H1 (cell line): ENCODE measurements at regions not wholly inside any gene's neighbourhood (a gene's known extent, or its start where the extent isn't known, plus 50 kb on each side); places are given as distances from the start of the nearest gene placed in this dataset.

Source experiments
- CHD7 ChIP-seq: fragments of 300-600 bp; sonication (generic); IDR thresholded peaks from 2 replicates; pipeline ENCODE4 v1.7.1; 2012; ENCODE audit warnings: low read length, moderate library complexity, mild to moderate bottlenecking, inconsistent platforms; ENCODE audit not compliant: insufficient replicate concordance
- HDAC6 ChIP-seq: IDR thresholded peaks from one replicate; pipeline ENCODE4 v1.7.1; 2012; ENCODE audit warnings: low read depth, mild to moderate bottlenecking, inconsistent platforms, low read length, moderate library complexity
- JUND ChIP-seq: IDR thresholded peaks from 2 replicates; pipeline ENCODE4 v1.6.1; 2011; ENCODE audit warnings: mild to moderate bottlenecking, improper control_type of control experiment, low read length
- KDM5A ChIP-seq: fragments of 200-600 bp; IDR thresholded peaks from 2 replicates; pipeline ENCODE4 v1.7.1; 2012; ENCODE audit warnings: mild to moderate bottlenecking, low read length, inconsistent platforms, mixed read lengths
- MAX ChIP-seq: IDR thresholded peaks from 2 replicates; pipeline ENCODE4 v1.6.1; 2012; ENCODE audit warnings: inconsistent platforms
- NANOG ChIP-seq: IDR thresholded peaks from 2 replicates; pipeline ENCODE4 v1.6.1; 2011; ENCODE audit warnings: low read length, low read depth, mild to moderate bottlenecking, inconsistent platforms; ENCODE audit not compliant: insufficient read depth, poor library complexity, severe bottlenecking
- SIN3A ChIP-seq, 2 experiments: IDR thresholded peaks in 1 of 2; conservative IDR thresholded peaks in 1 of 2; 2 replicates each; pipeline ENCODE4 v1.6.1; 2011 to 2012; ENCODE audit warnings: low read length in 2 of 2, improper control_type of control experiment in 1 of 2, low read depth in 1 of 2, mild to moderate bottlenecking in 1 of 2
- SRF ChIP-seq: IDR thresholded peaks from 2 replicates; pipeline ENCODE4 v1.6.1; 2011; ENCODE audit warnings: mild to moderate bottlenecking, low read depth, low read length, moderate library complexity
- TAF1 ChIP-seq: IDR thresholded peaks from 2 replicates; pipeline ENCODE4 v1.6.1; 2011; ENCODE audit warnings: mild to moderate bottlenecking, low read depth, low read length
- TBP ChIP-seq: IDR thresholded peaks from 2 replicates; pipeline ENCODE4 v1.6.1; 2011; ENCODE audit warnings: low read depth, low read length, improper control_type of control experiment
- TEAD4 ChIP-seq: IDR thresholded peaks from 2 replicates; pipeline ENCODE4 v1.6.1; 2012; ENCODE audit warnings: low read depth, low read length, inconsistent platforms, mixed read lengths
- TF ChIP-seq, protein P1 (sequence below): IDR thresholded peaks from 2 replicates; pipeline ENCODE4 v1.6.1; 2011; ENCODE audit warnings: low read depth, mild to moderate bottlenecking, low read length; ENCODE audit not compliant: insufficient read depth

GRCh38 chr11:122044086-122044485, 71.9 kb downstream of the BLID start (continued):
- no peak for TF ChIP-seq CHD7
- TF ChIP-seq HDAC6 = no peak
- no peak for TF ChIP-seq MAX
- TF ChIP-seq TAF1 = no peak
- TF ChIP-seq NANOG = no peak
- TF ChIP-seq TBP = no peak
- no peak for TF ChIP-seq TEAD4
- TF ChIP-seq KDM5A = no peak
- TF ChIP-seq, protein P1, sequence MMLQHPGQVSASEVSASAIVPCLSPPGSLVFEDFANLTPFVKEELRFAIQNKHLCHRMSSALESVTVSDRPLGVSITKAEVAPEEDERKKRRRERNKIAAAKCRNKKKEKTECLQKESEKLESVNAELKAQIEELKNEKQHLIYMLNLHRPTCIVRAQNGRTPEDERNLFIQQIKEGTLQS = no peak
- no peak for TF ChIP-seq SIN3A (conservative IDR thresholded peaks at IDR 0.05 in 1 of 2, IDR thresholded peaks at IDR 0.05 in 1 of 2; ENCODE audit: low read depth in 1 of 2, low read length in 2 of 2)
- TF ChIP-seq JUND = no peak
- no peak for TF ChIP-seq SRF
